GM19324 (cell line): ENCODE measurements at regions not wholly inside any gene's neighbourhood (a gene's known extent, or its start where the extent isn't known, plus 50 kb on each side); places are given as distances from the start of the nearest gene placed in this dataset.

Experiments used
- ATAC-seq: cut with Tn5 transposase; IDR thresholded peaks from one replicate; pipeline ENCODE4 v1.9.1; 2021; ENCODE audit warnings: mild to moderate bottlenecking, moderate library complexity; ENCODE audit not compliant: unreplicated experiment, low FRiP score

DNA sequence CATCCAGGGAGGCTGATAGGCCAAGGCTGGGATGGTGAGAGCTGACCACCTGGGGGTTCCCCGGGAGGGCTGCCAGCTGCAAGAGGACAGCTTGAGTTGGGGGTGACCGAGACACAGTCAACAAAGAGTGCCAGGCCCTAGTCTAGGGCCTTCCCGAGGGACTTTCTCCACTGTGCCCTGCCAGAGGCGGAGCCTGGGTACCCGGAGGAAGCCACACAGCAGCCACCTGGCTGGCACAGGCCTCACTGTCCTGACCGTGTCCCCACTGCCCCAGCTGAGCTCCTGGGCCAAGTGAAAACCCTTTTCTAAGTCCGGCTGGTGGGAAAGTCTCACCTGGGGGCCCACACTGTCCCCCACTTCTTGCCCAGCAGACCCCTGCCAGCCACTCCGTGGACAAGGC lies 71.9 kb upstream of the GSE1 start:
- ATAC-seq: no peak

DNA sequence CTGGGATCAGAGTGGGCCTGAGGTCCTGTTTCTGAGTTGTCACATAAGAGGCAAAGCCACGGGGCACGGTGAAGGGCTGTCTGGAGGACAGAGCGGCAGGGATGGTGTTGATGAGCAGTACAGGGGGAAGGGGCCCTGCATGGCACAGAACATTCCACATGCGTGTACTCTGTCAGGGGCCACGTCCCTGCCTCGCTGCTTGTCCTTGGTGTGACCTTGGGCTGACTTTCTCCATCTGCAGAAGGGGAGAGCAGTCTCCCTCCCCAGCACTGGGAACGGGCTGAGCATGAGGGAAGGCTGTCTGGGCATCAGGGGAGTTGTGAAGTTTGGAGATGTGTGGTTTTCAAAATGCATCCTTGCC lies 71.5 kb upstream of the GSE1 start:
- ATAC-seq: no peak

DNA sequence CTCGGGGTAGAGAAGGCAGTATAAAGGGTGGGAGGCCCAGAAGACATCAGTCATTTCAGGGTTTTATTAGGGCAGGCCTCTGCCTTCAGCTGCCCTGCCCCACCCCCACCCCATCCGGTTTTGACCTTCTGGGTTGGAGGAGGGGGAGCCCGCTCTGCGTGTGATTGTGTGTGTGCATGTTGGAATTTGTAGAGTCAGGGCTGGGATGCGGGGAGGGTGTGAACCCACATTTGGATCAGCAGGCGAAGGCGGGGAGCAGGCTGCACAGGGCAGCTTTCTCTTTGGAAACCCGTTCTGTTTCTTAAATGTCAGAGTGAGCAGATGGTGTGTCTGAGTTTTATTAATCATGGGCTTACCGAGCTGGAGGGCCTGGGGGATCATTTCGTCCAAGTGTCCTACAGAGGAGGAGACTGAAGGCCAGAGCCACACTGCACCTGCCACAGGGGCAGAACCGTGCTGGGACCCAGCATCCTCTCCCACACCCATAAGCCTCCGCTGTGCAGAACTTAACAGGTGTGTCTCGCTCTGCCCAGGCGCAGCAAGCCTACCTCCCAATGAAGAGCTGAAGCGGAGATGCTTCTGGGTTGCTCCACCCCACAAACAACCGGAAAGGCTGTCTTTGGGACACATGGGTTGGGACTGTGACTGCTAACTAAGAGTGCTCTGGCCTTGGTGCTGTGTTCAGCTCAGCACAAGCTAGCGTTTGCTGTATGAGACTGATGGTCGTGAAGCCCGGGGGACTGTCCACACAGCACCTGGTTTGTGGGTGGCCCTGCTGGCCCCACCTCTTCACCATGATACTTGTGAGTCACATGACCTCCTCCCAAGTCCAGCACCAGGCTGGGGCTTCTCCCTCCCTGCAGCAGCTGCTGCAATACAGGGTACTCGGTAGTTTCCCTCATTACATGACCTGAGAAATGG lies 70.9 kb upstream of the GSE1 start:
- no peak for ATAC-seq

DNA sequence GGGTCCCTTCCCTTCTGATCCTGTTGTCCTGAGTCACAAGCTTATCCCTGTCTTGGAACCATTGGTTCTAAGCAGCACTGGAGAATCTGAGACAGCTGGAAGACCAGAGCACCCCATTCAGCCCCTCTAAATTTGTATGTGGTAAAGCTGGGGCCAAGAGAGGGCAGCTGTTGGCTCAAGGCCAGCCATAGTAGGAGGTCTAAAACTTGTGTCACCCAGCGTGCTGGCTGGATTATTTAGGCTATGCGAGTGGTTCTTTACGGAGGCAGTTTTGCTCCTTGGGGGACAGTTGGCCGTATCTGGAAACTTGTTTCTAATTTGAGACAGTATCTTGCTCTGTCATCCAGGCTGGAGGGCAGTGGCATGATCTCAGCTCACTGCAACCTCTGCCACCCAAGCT lies 69.6 kb upstream of the GSE1 start:
- ATAC-seq: no peak

DNA sequence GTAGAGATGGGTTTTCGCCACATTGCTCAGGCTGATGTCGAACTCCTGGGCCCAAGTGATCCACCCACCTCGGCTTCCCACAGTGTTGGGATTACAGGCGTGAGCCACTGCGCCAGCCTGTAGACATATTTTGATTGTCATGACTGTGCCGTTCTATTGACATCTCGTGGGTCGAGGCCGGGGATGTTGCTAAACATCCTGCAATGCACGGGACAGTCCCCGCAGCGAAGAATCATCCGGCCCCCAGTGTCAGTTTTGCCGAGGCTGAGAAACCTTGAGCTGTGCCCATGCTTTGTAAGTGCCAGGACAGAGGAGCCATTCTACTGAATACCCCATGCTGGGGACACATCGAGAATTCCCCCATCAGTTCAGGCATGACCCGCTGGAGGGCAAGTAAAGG lies 69.1 kb upstream of the GSE1 start:
- no peak for ATAC-seq

DNA sequence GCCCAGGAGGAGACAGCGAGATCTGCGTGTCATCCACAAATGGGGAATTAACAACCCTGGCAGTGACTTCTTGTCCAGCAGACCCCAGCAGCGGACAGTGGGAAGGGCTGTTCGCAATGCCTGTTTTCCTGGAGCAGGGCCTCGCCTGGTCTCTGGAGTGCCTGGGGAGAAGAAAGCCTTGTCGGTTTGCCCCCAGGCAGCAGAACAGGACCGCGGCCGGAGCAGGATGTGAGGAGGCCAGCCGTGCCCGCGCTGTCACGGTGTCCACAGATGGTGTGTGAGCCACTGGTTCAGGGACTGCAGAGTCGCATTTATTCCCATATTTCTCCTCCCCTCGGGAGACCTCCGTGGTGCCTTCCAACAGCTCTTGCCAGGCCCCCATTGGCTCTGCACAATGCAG lies 68.5 kb upstream of the GSE1 start:
- no peak for ATAC-seq

DNA sequence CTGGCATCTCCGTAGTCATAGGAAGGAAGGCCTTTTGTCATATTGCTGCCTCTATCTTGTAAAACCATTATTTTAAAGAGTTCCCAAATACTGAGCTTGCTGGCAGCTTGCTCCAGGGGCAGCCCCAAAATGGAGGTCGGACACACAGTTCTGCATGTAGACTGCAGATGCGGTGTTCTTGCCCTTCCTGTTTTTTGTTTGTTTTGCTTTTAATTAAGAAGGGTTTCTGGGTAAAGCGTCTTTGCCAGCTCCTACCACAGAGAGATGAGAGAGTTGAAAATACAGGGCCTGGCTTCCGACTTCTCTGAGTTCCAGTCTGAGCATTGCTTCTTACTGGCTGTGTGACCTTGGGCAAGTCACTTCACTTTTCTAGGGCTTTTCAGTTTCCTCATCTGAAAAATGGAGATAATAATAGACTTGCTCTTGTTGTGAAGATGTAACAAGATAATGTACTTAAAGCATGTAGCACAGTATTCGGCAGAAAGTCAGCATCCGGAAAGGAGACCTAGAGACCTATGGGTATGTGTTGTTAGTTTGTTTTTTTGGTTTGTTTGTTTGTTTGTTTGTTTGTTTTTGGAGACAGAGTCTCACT lies 67.8 kb upstream of the GSE1 start:
- no peak for ATAC-seq

DNA sequence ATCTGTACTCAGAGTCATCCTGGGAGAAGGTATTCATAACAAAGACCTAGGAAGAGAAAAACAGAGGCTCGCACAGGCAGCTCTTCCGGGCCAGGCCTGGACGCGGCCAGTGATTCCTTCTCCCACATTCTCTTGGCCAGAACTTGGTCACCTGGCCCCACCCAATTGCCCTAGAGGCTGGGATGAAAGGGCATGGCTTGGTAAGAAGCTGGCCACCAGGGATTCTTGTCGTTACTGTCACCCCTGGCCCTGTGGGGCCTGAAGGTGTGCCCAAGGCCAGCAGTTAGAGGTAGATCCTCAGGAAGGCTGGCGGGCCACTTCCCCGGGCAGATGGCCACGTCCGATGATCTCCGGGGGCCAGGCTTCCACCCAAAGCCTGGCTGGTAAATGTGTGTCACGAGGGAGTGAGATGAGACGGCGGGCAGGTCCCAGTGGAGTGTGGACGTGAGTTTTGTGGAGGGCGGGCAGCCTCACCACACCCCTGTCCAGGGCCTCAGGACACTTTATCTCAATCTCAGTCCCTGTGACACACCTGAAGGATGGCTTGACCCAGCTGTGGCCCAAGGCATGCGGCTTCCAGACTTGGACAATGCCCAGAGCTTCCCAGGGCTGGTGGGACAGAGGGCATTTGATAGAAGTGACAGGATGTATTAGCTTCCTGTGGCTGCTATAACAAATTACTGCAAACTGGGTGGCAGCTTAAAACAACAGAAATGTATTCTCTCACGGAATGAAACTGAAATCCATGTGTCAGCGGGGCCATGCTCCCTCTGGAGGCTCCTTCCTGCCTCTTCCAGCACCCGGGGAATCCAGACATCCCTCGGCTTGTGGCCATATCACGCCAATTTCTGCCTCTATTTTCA lies 66.3 kb upstream of the GSE1 start:
- ATAC-seq: no peak

DNA sequence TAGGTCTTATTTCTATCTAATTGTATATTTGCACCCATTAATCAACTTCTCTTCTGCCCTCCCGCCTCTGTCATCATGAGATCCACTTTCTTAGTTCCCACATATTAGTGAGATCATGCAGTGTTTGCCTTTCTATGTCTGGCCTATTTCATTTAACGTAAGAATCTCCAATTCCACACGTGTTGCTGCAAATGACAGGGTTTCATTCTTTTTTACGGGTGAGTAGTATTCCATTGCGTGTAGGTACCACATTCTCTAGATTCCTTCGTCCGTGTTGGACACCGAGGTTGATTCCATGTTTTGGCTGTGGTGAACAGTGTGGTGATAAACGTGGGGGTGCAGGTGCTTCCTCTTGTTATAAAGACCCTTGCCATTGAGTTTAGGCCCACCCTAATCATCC lies 64.7 kb upstream of the GSE1 start:
- ATAC-seq: no peak

DNA sequence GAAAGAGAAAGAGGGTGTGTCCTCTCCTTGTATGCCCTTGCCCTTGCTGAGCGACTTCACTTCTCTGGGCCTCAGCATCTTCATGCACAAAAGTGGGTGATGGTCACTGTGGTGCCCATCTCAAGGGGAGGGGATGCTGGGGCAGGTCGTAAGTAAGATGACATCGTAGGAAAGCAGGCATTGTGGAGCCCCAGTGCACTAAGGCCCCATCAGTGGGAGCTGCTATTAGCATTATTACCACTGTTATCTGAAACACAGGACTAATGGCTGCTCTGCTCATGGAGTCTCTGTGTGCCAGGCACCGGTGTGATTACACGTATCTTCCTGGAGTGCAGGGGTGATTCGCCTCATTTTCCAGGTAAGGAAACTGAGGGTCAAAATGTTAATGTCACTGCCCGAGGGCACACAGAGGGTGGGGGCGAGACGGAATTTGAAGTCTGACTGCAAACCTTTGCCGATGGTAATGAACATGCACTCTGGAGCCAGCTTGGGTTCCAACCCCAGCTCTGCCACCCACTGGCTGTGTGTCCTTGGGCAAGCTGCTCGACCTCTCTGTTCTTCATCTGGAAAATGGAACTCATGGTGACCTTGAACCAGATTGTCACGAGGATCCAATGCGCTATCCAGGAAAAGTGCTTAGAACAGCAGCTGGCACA lies 63.2 kb upstream of the GSE1 start:
- ATAC-seq: no peak

DNA sequence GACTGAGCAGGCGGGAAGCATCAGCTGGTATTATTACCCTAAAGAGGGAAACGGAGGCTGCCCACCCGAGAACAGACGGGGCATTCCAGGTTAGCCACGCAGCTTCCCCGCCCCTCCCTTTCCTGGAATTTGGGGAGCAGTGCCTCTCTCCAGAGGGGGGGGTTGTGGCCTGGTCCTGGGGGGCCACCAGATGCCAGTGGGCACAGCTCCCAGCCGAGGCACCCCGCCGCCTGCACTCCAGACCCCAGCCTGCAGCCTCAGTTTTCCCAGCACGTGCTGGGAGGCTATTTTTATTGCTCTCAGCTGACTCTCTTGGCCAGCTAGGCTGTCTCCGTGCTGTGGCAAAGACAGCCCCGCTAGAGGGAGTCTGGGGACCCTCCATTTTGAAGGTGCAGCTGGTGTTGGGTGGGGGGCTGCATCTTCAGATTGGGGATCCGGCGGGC lies 62.7 kb upstream of the GSE1 start:
- ATAC-seq: no peak

DNA sequence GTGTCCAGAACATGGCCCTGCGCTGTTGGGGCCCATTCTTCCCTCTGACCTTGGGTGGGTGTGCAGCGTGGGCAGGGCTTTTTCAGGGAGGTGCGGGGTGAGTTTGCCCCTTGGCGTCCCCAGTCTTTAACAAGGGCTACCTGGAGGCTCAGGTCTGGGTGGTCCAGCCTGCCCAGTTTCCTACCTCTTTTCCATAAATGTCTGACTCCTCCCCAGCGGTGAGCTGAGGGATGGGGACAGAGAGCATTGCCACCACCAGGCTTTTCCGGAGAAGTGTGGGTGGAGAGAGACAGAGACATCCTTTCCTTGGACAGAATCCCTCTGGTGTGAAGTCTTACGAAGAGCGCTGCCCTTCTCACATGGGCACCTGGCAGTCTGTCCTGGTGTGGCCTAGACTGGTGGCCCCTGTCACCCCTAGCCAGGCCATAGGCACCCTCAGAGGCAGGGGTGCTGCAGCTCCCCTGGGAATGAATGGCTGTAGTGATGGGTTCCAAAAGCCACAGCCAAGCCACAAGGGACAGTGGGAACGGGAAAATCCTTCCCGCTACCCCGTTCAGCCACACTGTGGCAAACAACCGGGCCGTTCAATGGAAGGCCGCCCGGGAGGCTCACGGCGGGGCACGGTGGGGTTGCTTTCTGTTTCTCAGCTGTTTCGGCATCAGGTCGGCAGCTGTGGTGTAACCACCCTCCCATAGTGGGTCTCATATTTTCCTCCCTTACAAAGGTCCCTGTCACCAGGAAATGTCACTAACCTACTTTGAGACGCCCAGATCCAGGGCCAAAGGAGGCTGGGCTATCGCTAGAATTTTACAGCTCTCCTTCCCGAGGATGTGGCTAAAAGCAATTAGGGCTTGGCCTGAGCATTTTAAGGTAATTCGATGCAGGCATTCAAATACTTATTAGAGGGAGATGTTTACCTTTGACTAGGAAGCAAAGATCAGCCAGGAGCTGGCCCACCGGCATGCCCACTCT lies 61.9 kb upstream of the GSE1 start:
- no peak for ATAC-seq

DNA sequence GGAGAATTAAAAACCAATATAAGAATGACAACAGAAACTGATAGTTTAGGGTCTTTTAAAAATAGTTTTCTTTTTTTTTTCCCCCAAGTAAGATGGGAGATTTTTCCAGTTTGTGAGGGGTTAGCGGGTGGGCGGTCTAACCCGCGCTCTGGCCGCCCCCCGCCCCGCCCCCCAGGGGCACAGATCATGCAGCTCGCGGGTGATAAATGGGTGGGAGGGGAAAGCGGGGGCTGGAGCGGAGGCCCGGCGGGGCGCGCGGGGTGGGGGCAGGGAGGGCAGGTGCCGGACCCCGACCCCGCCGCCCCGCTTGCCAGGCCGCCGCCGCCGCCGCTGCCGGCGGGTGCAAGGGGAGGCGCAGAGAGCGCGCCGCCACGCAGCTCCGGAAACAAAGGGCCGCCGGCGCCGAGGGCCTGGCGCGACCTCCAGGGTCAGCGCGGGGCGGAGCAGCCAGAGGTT lies 60.1 kb upstream of the GSE1 start:
- no peak for ATAC-seq

DNA sequence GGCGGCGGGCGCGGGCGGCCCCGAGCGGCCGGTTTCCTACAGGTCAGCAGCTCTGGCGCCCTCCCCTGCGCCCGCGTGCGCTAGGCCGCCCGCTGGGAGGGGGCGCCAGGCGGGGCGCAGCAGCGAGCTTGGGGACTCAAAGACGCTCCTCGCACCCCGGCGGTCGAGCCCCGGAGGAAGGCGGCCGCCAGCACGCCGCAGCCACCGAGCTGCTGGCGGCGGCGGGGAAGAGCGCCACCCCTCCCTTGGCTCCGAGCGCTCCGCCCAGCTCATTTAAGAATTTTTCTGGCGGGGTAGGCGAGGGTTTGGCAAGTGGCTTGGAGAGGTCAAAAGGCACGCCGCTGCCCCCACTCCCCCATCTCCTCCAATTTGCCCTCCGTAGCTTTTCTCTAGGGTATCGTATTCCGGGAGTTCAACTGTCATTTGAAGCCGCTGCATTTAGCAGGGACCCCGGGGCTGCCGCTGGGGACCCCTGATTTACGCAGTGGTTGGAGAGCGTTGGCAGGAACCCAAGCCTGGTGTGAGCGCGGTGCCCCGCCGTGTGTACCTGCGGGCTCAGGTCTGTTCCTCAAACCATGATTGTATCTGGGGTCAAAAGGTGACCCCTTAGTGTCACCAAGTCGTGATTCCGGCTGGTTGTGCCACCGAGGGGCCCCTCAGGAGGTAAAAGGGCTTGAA lies 59.5 kb upstream of the GSE1 start:
- peak; percentile 42 for ATAC-seq

DNA sequence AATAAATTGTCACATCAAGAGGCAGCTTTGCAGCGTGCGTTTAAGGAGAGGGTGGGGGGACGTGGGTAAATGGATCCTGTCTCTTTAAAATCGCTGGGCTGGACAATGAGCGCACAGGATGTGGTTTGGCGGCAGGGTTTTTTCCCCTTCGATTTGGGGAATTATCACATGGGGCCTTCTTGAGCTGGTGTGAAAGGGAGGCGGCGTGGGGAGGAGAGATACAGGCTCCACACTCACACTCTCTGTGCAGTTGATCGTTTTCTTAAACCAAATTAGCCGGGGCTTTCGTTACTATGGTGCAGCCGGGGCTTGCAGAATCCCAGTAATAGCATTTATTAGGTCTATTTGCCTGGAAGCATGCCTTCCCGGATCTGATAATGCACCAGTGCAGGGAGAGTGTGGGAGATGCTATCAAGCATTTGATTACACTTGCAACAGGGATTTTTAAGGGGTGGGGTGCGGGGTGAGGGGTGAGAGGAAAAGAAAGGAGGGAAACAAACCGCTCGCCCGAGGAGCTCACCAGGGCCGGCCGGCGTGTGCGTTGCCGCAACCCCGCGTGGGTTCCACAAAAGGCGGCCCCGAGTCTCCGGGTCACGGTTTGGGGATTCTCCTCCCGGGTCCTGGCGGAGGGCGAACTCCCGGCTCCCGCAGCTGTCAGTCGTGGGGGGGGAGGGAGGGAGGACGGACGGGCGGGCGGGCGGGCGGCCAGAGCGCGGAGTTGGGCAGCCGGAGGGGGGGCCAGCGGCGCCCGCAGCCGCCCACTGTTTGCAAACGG lies 58.8 kb upstream of the GSE1 start:
- peak; percentile 40 for ATAC-seq

DNA sequence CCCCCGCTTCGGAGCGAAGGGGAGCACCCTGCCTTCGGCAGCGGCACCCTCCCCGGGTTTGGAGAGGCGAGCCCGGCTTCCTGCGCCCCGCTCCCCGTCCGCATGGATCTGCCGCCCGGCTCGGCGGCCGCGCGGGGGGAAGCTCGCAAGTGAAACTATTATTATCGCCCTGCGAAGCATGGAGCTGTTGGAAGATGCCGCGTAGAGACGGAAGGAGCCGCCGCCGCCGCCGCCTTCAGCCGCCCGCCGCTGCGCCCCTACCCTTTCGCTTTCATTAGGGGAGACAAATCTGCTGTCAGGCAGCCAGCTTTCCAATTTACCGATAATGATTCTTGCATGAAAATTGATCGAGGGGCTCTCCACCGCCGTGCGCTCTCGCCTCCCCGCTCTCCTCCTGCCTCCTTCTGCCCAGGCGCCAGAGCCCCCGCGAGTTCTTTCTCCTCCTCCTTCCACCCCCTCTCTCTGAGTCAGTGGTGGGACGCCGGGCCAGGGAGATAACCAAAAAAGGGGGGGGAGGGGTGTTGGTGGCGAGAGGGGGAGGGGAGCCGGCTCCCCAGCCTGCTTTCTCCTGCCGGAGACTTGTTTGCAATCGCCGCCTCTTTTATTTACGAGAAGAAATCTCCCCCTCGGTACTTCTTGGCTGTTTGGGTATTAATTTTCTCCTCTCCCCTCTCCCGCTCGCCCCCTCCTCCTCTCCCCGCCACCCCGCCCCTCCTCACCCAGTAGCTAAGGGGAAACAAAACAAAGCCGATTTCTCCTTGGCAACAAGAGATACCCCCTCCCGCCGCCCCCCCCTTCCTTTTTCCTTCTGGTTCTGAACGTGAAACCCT lies 58.0 kb upstream of the GSE1 start:
- ATAC-seq: no peak

DNA sequence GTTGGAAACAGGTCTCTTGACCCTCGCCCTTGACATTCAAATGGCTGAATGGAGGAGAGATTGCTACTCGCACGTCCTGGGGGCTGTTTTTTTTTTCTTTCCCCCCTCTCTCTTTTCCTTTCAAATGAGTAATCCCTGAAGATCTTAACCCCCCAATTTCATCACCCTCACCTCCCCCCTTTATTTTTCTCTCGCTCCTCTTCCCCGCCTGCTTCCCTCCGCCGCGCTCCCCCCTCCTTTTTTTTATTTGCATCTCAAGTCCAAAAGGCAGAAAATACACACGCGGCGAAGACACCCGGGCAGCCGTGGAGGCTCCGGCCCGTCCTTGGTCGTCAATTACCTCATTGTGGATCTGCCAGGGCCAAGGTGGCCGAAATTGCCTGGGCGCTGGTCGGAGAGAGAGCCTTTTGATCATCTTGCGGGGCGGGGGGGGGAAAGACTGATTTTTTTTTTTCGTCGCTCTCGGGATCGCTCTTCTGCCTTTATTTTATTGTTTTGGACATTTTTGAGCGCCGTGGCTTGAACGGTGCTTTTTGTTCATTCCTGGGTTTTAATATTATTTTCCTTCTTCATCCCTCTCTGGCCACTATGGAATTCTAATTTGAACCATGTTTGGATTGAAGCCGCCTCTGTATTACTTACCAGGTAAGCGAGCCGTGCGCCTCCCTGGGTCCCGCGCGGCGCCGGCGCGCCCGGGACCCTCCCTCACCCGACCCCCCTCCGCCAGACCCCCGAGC lies 57.2 kb upstream of the GSE1 start:
- ATAC-seq: no peak
